ENCODE measurements at regions not wholly inside any gene's neighbourhood (a gene's known extent, or its start where the extent isn't known, plus 50 kb on each side); places are given as distances from the start of the nearest gene placed in this dataset.
"Not testable (repeated sequence)": the region's sequence is repeated elsewhere in the genome, so short reads cannot be mapped to it uniquely, and the experiment has no call there.

- no peak for DNase-seq (ENCODE audit: low spot score)
Observed at GRCh38 chr5:165000479-165001190, 1495.2 kb downstream of the MAT2B start.

GRCh38 chr5:165003283-165003682 lies 1497.9 kb downstream of the MAT2B start:
- no peak for DNase-seq (ENCODE audit: low spot score)

- no peak for DNase-seq (ENCODE audit: low spot score)
Observed at GRCh38 chr5:165004175-165004574, 1498.8 kb downstream of the MAT2B start.

GRCh38 chr5:165014439-165014838 lies 1509.0 kb downstream of the MAT2B start:
- no peak for DNase-seq (ENCODE audit: low spot score)

DNA sequence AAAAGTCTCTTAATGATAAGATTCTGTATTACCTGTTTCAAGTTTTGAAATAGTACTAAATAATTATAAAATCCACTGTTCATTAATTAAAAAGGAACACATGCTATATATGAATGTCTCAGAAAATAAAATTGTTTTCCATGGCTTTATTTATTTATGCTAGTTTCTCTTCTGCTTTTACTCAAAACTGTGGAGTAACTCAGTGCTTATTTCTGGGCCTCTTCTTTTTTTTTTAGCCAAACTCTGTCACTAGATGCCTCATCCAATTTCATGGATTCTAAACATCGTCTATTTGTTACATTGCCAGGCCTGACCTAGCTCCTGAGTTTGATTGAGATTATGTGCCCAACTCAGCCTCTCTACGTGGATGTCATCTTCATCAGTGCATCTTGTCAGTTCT lies 1509.7 kb downstream of the MAT2B start:
- DNase-seq (ENCODE audit: low spot score), result no peak

- DNase-seq (ENCODE audit: low spot score), result no peak
Observed at GRCh38 chr5:165015547-165015946, 1510.1 kb downstream of the MAT2B start.

DNA sequence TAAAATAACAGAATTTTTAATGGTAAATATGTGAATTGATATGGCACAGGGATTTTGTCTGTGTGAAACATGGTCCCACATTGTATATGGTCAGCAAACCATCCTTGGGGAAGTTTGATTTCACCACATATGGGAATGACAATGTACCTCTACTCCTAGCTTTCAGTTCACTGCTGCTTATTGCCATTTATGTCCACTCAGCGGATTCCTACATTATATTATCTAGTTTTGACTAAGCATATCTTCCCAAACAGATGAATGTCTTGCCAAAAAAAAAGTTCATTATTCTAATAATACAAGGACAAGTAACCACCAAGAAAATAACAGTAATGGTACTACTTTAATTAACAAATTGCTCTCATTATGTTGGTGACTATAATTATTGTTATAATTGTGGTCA lies 1521.6 kb downstream of the MAT2B start:
- no peak for DNase-seq (ENCODE audit: low spot score)

GRCh38 chr5:165028356-165028755 lies 1522.9 kb downstream of the MAT2B start:
- DNase-seq (ENCODE audit: low spot score), result no peak

- no peak for DNase-seq (ENCODE audit: low spot score)
Observed at GRCh38 chr5:165029099-165029870, 1523.9 kb downstream of the MAT2B start.

DNA sequence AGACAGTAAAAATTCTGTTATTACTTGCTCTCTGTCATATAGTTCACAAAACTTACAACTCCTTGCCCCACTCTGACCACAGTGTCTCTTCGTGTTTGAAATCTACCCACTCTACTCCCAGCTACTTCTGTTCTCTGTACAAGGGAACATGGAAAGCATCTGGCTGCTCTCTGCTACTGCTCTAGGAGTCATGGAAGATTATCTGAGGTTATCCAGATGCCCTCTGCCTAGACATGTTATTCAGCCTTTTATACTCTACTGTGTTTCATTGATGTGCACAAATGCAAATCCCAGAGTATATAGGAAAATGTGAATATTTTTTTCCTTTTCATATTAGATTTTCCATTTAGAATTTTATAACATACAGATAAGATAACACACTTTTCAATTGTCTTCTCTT lies 1525.6 kb downstream of the MAT2B start:
- no peak for DNase-seq (ENCODE audit: low spot score)

GRCh38 chr5:165031371-165031770 lies 1526.0 kb downstream of the MAT2B start:
- DNase-seq (ENCODE audit: low spot score), result no peak

- no peak for DNase-seq (ENCODE audit: low spot score)
Observed at GRCh38 chr5:165035520-165035919, 1530.1 kb downstream of the MAT2B start.

DNA sequence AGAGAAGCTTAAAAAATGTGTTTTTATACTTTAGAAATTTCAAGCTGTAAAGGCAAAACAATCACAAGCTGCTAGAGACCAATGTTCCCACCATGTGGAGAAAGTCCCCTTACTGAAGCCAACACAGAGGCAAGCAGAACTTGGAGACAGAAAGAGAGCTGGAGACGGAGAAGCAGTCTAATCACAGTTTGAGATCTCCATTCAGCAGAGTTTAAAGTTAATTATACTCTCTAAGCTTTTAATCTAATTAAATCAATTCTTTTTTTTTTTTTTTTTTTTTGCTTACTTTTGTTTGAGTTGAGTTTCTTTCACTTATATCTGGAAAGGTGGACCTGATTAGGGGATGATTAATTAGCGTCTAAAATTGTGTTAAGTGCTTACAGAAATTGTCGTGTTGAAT lies 1534.3 kb downstream of the MAT2B start:
- DNase-seq (ENCODE audit: low spot score), result no peak

- not testable (repeated sequence) for DNase-seq (ENCODE audit: low spot score)
Observed at GRCh38 chr5:165045941-165046340, 1540.5 kb downstream of the MAT2B start.

- DNase-seq (ENCODE audit: low spot score), result no peak
Observed at GRCh38 chr5:165055476-165055875, 1550.1 kb downstream of the MAT2B start.

GRCh38 chr5:165057145-165057544 lies 1551.7 kb downstream of the MAT2B start:
- no peak for DNase-seq (ENCODE audit: low spot score)

GRCh38 chr5:165066751-165067385 lies 1561.4 kb downstream of the MAT2B start:
- no peak for DNase-seq (ENCODE audit: low spot score)

- no peak for DNase-seq (ENCODE audit: low spot score)
Observed at GRCh38 chr5:165076686-165077085, 1571.3 kb downstream of the MAT2B start.

DNA sequence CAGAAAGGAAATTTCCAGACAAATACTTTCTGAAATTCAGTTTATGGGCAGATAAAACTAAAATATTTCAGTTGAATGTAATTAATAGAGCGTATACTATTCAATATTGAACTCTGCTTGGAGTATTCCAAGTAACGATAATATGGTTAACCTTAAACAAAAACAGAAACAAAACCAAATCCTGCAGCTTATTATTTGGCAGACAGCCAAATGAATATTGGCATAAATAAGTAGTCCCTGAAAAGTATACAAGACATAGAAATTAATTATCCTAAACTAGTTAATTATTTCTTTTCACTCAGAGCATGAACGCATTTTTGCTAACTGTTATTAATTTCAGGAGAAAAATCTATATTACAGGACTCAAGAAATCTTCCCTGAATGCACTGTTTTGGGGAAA lies 1574.0 kb downstream of the MAT2B start:
- DNase-seq (ENCODE audit: low spot score), result no peak

DNA sequence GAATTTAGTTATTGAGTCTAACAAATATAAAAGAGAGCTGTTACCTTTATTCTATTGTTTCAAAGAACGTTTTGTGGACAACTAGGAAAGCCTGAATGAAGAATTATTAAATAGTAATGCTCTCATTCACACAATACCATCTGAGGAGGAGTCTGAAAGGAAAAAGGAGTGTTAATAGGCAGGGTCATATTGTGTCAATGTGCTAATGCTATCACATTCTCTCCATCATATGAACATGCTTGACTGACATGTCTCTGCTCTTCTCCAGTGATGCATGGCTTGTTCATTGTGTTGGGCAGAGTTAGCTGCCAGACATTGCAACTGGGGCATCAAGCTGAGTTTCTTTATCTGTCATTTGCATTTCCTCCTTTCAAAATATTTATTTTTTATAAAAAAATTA lies 1578.0 kb downstream of the MAT2B start:
- no peak for DNase-seq (ENCODE audit: low spot score)

DNA sequence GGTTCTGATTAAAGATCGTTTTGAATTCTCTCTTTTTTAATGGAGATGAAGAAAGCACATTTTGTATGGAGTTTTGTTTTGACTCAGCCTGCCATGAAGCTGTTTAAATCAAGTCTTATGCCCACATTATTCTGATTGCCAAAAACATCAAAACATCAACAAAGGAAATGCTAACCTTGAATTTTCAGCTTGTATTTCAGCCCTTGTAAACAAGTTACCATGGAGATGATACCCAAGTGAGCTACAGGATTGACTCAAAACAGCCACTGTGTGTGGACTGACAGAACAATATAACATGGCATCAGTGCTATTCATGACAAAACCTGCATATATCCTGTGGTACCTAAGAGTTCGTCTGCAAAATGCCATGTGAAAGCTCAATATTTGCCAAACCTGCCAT lies 1581.0 kb downstream of the MAT2B start:
- no peak for DNase-seq (ENCODE audit: low spot score)

DNA sequence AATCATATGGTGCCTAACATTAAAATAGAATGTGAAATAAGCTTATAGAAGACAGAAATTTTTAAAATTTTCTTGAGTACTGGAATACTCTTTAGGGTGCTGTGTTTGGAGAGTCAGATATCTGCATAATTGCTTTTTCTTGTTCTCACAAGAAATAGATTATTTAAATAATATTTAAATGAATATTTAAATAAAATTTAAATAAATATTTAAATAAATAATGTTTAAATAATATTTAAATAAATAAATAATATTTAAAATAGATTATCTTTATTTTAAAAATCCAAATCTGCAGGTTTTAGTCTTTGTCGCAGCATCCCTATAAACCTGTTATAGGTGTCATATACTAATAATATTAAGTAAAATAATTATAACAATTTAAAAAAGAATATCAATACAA lies 1589.4 kb downstream of the MAT2B start:
- DNase-seq (ENCODE audit: low spot score), result no peak

DNA sequence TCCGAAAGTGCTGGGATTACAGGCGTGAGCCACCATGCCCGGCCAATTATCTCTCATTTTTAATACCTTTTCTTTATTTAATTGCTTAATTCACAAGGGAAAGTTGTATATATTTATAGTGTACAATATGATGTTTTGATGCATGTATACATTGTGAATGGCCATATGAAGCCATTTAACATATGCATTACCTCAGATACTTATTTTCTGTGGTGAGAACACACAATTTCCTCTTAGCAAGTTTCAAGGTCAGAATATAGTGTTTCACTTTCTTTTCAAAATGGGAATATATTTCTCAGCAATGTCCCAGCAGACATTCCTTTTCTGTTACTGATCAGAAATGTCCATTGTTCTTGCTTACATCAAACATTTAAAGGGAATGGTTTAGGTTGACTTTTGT lies 1596.3 kb downstream of the MAT2B start:
- DNase-seq (ENCODE audit: low spot score), result no peak
